ENCODE measurements at regions not wholly inside any gene's neighbourhood (a gene's known extent, or its start where the extent isn't known, plus 50 kb on each side); places are given as distances from the start of the nearest gene placed in this dataset.
A peak's percentile ranks its signal among the peaks of the same experiment; 100 is the strongest.

DNA sequence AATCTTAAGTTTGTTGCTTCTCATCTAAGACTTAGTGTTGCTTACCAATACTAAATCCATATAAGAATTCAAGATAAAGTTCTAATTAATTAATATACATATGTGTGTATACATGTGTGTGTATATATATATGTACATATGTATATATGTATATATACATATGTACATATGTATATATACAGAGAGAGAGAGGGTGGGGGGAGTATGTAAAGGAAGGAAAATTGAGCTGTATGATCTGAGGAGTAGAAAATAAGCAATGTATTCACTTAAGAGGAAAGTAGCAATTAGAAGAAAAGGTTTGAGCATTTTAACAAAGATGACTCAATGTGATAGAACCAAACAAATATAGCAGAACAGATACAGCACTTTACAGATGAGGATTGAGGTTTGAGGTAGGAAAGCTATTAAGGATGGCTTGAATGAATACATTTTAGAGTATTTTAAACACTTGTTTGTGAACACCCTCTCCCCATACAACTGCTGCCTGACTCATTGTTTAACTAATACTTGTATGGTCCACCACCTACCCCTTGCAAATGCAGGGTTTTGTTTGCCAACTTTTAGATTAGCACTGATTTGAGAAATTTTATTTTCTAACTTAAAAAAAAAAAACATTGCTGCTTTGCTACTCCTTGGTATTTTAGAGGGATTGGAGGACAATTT lies 681.1 kb upstream of the CADM2 start:
- DNase-seq, result no peak

GRCh38 chr3:84292128-84292527 lies 666.7 kb upstream of the CADM2 start:
- DNase-seq, result no peak

GRCh38 chr3:84299329-84299728 lies 659.5 kb upstream of the CADM2 start:
- DNase-seq, result no peak

GRCh38 chr3:84304214-84304613 lies 654.6 kb upstream of the CADM2 start:
- no peak for DNase-seq

- DNase-seq, result no peak
Observed at GRCh38 chr3:84307339-84307738, 651.5 kb upstream of the CADM2 start.

DNA sequence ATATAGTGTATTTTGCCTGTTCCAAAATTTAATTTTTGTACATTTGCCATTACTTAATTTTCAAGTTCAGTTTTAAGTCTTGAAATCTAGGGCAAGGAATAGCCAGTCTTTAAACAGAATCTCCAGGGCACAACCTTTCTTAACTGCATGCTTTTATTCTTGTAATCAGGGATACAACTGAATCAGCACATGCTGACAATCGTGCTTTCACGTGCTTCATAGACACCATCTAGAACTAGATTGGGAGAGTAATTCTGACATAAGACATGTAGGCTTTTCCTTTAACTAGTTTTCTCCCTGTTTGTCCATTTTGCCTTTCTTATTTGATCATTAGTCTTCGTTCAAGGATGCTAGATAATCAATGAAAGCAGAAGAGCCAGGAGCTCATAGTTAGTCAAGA lies 650.4 kb upstream of the CADM2 start:
- no peak for DNase-seq

DNA sequence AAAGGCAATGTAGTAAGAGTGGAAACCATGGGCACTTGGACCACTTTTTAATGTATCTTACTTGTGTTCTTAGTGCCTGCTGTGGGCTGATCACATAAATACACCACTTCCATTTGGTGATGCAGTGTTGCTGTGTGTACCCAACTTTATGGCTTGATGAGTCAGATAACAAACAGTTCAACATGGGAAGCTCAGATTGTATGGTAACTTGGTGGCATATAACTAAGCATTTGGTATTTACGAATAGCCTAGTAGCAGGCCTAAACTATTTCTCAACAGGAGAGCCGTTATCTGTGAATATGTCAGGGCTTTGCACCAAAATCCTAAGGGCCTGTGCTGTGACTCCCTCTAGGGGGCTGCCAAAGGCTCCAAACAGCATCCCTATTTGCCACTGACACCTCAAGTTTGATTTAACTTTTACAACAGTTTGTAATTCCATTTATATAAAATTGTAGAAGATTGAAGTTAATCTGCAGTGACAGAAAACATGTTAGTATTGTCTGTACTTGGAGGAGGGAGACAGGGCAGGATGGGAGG lies 640.4 kb upstream of the CADM2 start:
- no peak for DNase-seq

DNA sequence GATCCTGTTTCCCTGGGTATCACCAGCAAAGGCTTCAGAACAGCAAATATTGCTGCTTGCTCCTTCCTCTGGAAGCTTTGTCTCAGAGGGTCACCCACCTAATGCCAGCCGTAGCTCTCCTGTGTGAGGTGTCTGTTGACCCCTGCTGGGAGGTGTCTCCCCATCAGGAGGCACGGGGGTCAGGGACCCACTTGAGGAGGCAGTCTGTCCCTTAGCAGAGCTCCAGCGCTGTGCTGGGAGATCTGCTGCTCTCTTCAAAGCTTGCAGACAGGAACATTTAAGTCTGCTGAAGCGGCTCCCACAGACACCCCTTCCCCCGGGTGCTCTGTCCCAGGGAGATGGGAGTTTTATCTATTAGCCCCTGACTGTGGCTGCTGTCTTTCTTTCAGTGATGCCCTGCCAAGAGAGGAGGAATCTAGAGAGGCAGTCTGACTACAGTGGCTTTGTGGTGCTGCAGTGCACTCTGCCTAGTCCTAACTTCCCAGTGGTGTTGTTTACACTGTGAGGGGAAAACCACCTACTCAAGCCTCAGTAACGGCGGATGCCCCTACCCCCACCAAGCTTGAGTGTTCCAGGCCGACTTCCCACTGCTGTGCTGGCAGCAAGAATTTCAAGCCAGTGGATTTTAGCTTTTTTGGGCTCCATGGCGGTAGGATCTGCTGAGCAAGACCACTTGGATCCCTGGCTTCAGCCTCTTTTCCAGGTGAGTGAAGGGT lies 593.1 kb upstream of the CADM2 start:
- DNase-seq, result peak; percentile 55
